DND-41 (cell line): ENCODE measurements at regions not wholly inside any gene's neighbourhood (a gene's known extent, or its start where the extent isn't known, plus 50 kb on each side); places are given as distances from the start of the nearest gene placed in this dataset.

Source experiments
- ATAC-seq: fragments of 200-7000 bp; cut with Tn5 transposase; 3 replicates; pipeline ENCODE4 v1.9.1; 2021; ENCODE audit warnings: low read depth; ENCODE audit not compliant: insufficient read depth
- DNase-seq: peaks from one replicate; pipeline ENCODE4 v3.0.0-alpha.2; 2020
- H2AFZ ChIP-seq: 2 replicates; pipeline ENCODE4 v1.6.0; 2012; ENCODE audit warnings: low read depth, low read length
- H3K27ac ChIP-seq: 2 replicates; pipeline ENCODE4 v1.5.1; 2012; ENCODE audit warnings: low read length, inconsistent platforms
- H3K27me3 ChIP-seq: fragments of 200-600 bp; sonication (generic); 2 replicates; pipeline ENCODE4 v1.6.0; 2012; ENCODE audit warnings: low read length, mild to moderate bottlenecking, inconsistent platforms; ENCODE audit not compliant: insufficient read depth, poor library complexity
- H3K36me3 ChIP-seq: 2 replicates; pipeline ENCODE4 v1.5.1; 2012; ENCODE audit warnings: low read length, inconsistent platforms; ENCODE audit not compliant: insufficient read depth
- H3K4me1 ChIP-seq: 2 replicates; pipeline ENCODE4 v1.5.1; 2012; ENCODE audit warnings: mild to moderate bottlenecking, low read length; ENCODE audit not compliant: insufficient read depth
- H3K4me2 ChIP-seq: 2 replicates; pipeline ENCODE4 v1.6.0; 2012; ENCODE audit warnings: mild to moderate bottlenecking, moderate library complexity, low read length, inconsistent platforms; ENCODE audit not compliant: insufficient read depth
- H3K4me3 ChIP-seq, 2 experiments: fragments of 200-600 bp in 1 of 2; shearing (Covaris generic) in 1 of 2; 2 replicates each; pipeline ENCODE4 v1.5.1; 2012 to 2016; ENCODE audit warnings: inconsistent platforms in 2 of 2, low read length in 2 of 2, mild to moderate bottlenecking in 2 of 2, low read depth in 1 of 2, moderate library complexity in 1 of 2
- H3K79me2 ChIP-seq: 2 replicates; pipeline ENCODE4 v1.6.0; 2012; ENCODE audit warnings: low read length, inconsistent platforms; ENCODE audit not compliant: insufficient read depth
- H3K9ac ChIP-seq: 2 replicates; pipeline ENCODE4 v1.6.0; 2012; ENCODE audit warnings: low read depth, mild to moderate bottlenecking, inconsistent platforms, low read length, moderate library complexity
- H3K9me3 ChIP-seq: 2 replicates; pipeline ENCODE4 v1.5.1; 2012; ENCODE audit warnings: low read length, moderate library complexity, mild to moderate bottlenecking, inconsistent platforms; ENCODE audit not compliant: insufficient read depth, severe bottlenecking
- H4K20me1 ChIP-seq: 2 replicates; pipeline ENCODE4 v1.6.0; 2012; ENCODE audit warnings: low read length; ENCODE audit not compliant: insufficient read depth
- EZH2 ChIP-seq: IDR thresholded peaks from 3 replicates; pipeline ENCODE4 v1.6.1; 2012; ENCODE audit warnings: borderline replicate concordance, low read depth, mild to moderate bottlenecking, moderate library complexity, low read length, inconsistent platforms; ENCODE audit not compliant: severe bottlenecking
- TF ChIP-seq, protein P1 (sequence below): IDR thresholded peaks from 2 replicates; pipeline ENCODE4 v1.5.1; 2012; ENCODE audit warnings: borderline replicate concordance, low read length, moderate library complexity, mild to moderate bottlenecking; ENCODE audit not compliant: poor library complexity, severe bottlenecking; ENCODE audit errors: extremely low read depth

DNA sequence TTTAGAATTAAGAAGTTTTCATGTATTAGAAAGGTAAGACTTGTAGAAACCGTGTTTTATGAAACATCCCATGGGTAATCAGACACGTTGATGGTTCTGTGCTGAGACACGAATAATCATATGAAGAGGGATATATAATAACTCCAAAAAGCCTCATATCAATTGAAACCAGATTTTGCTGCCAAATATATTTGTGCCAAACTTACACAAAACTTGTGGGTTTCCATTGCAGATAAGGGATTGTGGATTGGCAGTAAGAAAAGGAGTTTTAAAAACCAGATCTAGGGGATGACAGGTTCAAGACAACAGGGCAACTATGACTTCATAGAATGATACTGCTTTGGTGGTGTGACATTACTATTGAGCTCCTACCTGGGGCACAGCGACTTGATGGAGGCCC lies 616.1 kb downstream of the BCOR start:
- Histone ChIP-seq H3K4me3 (no peak overlapping the region), H3K27me3 (no peaks in the 10 kb centered on the region), H3K79me2 (no peaks in the 10 kb centered on the region), H3K9me3 (no peaks in the 10 kb centered on the region), H2AFZ (no peak overlapping the region), H3K4me1 (no peaks in the 10 kb centered on the region), H3K4me2 (no peak overlapping the region), H3K27ac (no peak overlapping the region), H4K20me1 (no peaks in the 10 kb centered on the region), H3K36me3 (no peaks in the 10 kb centered on the region), H3K9ac (no peak overlapping the region)
- DNase-seq (no peak), ATAC-seq (no peak)
- TF ChIP-seq, protein P1, sequence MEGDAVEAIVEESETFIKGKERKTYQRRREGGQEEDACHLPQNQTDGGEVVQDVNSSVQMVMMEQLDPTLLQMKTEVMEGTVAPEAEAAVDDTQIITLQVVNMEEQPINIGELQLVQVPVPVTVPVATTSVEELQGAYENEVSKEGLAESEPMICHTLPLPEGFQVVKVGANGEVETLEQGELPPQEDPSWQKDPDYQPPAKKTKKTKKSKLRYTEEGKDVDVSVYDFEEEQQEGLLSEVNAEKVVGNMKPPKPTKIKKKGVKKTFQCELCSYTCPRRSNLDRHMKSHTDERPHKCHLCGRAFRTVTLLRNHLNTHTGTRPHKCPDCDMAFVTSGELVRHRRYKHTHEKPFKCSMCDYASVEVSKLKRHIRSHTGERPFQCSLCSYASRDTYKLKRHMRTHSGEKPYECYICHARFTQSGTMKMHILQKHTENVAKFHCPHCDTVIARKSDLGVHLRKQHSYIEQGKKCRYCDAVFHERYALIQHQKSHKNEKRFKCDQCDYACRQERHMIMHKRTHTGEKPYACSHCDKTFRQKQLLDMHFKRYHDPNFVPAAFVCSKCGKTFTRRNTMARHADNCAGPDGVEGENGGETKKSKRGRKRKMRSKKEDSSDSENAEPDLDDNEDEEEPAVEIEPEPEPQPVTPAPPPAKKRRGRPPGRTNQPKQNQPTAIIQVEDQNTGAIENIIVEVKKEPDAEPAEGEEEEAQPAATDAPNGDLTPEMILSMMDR = no peak
- no peak for TF ChIP-seq EZH2

DNA sequence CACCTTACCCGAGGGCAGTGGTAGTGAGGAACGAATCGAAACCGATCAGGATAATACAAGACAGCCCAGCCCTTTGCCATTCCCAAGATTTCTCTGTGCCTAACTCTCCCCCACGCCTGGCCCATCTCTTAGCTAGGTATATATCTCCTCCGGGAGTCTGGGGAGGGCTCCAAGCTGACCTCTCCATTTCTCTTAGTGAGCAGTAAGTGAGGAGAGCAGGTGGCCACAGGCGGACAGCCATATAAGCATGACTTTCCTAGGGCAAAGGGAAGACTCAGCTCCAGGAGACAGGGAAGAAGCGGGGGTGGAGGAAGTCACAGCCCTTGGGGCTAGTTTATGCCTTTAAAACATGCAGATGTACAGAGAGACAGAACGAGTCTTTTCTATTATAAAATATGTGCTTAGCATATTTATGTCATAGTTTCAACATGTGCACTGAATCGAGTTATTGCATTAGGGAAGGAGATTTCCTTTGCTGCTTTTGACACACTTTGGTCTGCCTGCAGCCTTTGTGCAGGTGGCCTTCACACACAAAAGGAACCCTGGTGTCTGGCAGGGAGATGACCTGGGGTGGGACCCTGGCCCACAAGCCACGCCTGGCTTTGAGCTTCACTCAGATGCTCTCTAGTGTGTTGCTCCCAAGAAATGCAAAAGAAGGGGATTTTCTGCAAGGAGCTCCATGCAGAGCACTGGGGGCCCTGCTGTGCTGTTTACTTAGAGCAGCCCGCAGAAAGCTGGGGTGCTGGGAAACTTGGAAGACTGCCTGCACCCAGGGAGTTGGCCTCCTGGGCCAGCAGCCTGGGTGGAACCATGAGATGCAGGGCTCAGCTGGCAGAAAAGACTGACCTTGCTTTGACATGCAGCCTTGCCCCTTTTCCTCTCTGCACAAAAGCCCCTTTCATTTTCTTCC lies 613.3 kb downstream of the BCOR start:
- no peak for TF ChIP-seq EZH2
- TF ChIP-seq, protein P1 = no peak
- no peak overlapping the region for H2AFZ ChIP-seq
- no peak overlapping the region for H3K9ac ChIP-seq
- H3K27ac ChIP-seq = no peak overlapping the region
- no peaks in the 10 kb centered on the region for H3K36me3 ChIP-seq
- no peak for ATAC-seq
- H3K9me3 ChIP-seq = no peaks in the 10 kb centered on the region
- H3K79me2 ChIP-seq = no peaks in the 10 kb centered on the region
- no peak overlapping the region for H3K4me2 ChIP-seq
- DNase-seq = no peak
- no peak overlapping the region for H3K4me3 ChIP-seq
- no peaks in the 10 kb centered on the region for H4K20me1 ChIP-seq
- no peaks in the 10 kb centered on the region for H3K27me3 ChIP-seq
- H3K4me1 ChIP-seq = no peaks in the 10 kb centered on the region

DNA sequence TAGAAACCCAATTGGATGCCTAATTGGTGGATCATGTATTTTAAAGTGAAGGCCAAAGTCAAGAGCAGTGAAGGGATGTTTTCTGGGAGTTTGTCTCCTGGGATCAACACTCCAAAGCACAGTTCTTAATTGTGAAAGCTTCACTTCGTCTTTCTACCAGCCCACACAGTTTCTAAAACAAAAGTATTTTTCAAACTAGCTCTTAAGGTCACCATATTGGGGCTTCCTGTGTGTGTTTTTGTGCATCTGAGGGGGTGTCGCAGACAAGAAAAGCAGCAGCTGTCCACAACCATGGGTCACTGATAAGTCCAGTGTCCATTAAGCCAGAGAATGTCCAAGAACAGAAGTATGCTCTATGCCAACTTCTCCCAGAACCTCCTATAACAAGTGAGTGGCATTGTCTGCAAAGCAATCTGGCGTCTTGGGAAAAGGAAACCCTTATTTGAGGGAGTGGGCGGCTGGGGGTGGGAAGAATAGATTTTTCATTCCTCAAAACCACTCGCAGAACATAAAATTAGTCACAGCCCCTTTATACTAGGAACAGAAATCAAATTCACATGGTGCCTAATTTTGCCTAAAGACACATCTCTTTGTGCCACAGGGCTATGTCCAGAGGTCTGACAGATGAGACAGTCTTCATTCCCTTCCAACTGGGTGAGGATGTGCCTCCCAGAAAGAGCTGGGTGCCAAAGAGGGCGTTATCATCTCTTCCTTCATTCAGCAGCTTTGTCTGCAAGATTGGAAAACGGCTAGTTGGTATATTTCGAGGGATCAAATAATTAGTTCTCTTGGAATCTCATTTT lies 610.4 kb downstream of the BCOR start:
- no peak overlapping the region for H3K4me3 ChIP-seq
- H3K79me2 ChIP-seq = no peaks in the 10 kb centered on the region
- H2AFZ ChIP-seq = no peak overlapping the region
- no peak for ATAC-seq
- TF ChIP-seq, protein P1 = no peak
- TF ChIP-seq EZH2 = no peak
- no peak overlapping the region for H3K27ac ChIP-seq
- no peak overlapping the region for H3K9ac ChIP-seq
- no peaks in the 10 kb centered on the region for H3K4me1 ChIP-seq
- H3K4me2 ChIP-seq = no peak overlapping the region
- DNase-seq = no peak
- no peaks in the 10 kb centered on the region for H3K36me3 ChIP-seq
- no peaks in the 10 kb centered on the region for H3K27me3 ChIP-seq
- H3K9me3 ChIP-seq = no peaks in the 10 kb centered on the region
- H4K20me1 ChIP-seq = no peaks in the 10 kb centered on the region
